H1 (cell line): ENCODE measurements at regions not wholly inside any gene's neighbourhood (a gene's known extent, or its start where the extent isn't known, plus 50 kb on each side); places are given as distances from the start of the nearest gene placed in this dataset.

ENCODE experiments used
- CTCF ChIA-PET: fragments of 300-600 bp; sonication (Branson Sonifier 250); formaldehyde crosslinking; loops from one replicate; lab custom pipeline; 2021; ENCODE audit not compliant: partially characterized antibody; lab: Charles Lee
- POLR2A ChIA-PET: fragments of 300-600 bp; sonication (Branson Sonifier 250); formaldehyde crosslinking; loops from one replicate; lab custom pipeline; 2021; ENCODE audit warnings: inconsistent platforms; ENCODE audit not compliant: partially characterized antibody; lab: Charles Lee
- DNase-seq, 2 experiments: peaks; one replicate each; pipeline versions ENCODE4 v3.0.0 to v3.0.0-alpha.2; 2010 to 2022; ENCODE audit warnings: low spot score in 2 of 2, low read depth in 1 of 2, mixed read lengths in 1 of 2
- FAIRE-seq: peaks from 2 replicates; lab custom pipeline; 2011; peaks lifted over from hg19 to GRCh38; lab: Jason Lieb, UNC
- H2AFZ ChIP-seq: 2 replicates; pipeline ENCODE4 v1.8.1; 2012; ENCODE audit warnings: low read length, inconsistent platforms
- H2AK5ac ChIP-seq: 2 replicates; pipeline ENCODE4 v1.6.1; 2013; ENCODE audit warnings: low read depth, low read length
- H2BK120ac ChIP-seq: replicated peaks from 2 replicates; pipeline ENCODE3; 2013; ENCODE audit warnings: low read depth, low read length, inconsistent platforms
- H2BK12ac ChIP-seq: 2 replicates; pipeline ENCODE4 v1.6.1; 2013; ENCODE audit warnings: low read depth, low read length
- H2BK15ac ChIP-seq: 2 replicates; pipeline ENCODE4 v1.6.1; 2013; ENCODE audit warnings: low read length
- H2BK20ac ChIP-seq: 2 replicates; pipeline ENCODE4 v1.6.1; 2013; ENCODE audit warnings: low read length
- H2BK5ac ChIP-seq: 2 replicates; pipeline ENCODE4 v1.6.1; 2013; ENCODE audit warnings: low read depth, low read length
- H3K14ac ChIP-seq: 2 replicates; pipeline ENCODE4 v1.6.1; 2013; ENCODE audit warnings: inconsistent platforms; ENCODE audit not compliant: insufficient read length
- H3K18ac ChIP-seq: 2 replicates; pipeline ENCODE4 v1.6.1; 2013; ENCODE audit warnings: low read length; ENCODE audit errors: extremely low read depth
- H3K23ac ChIP-seq: 2 replicates; pipeline ENCODE4 v1.6.1; 2013; ENCODE audit warnings: inconsistent platforms; ENCODE audit not compliant: insufficient read length
- H3K23me2 ChIP-seq: 2 replicates; pipeline ENCODE4 v1.6.1; 2013; ENCODE audit warnings: low read depth, low read length
- H3K27ac ChIP-seq: 2 replicates; pipeline ENCODE4 v1.6.1; 2011; ENCODE audit warnings: low read depth, low read length, inconsistent platforms
- H3K27me3 ChIP-seq, 4 experiments: replicated peaks in 1 of 4; 1 replicate in 1 of 4; 2 replicates in 3 of 4; pipeline versions ENCODE4 v1.6.1 to v1.8.1; 2011 to 2013; ENCODE audit warnings: low read length in 3 of 4, mild to moderate bottlenecking in 3 of 4, inconsistent platforms in 2 of 4, mixed read lengths in 2 of 4, moderate library complexity in 1 of 4; ENCODE audit not compliant: control insufficient read depth in 3 of 4, insufficient read depth in 3 of 4; ENCODE audit errors: extremely low read depth in 1 of 4
- H3K36me3 ChIP-seq, 4 experiments: 2 replicates each; pipeline versions ENCODE4 v1.6.1 to v1.8.1; 2011 to 2013; ENCODE audit warnings: mild to moderate bottlenecking in 4 of 4, low read length in 3 of 4, moderate library complexity in 2 of 4, control low read depth in 1 of 4, inconsistent platforms in 1 of 4; ENCODE audit not compliant: insufficient read depth in 4 of 4, control insufficient read depth in 2 of 4
- H3K4ac ChIP-seq: replicated peaks from 2 replicates; pipeline ENCODE3; 2013; ENCODE audit warnings: low read length, low read depth, mixed read lengths, inconsistent platforms; ENCODE audit not compliant: insufficient read length
- H3K4me1 ChIP-seq, 4 experiments: replicated peaks in 1 of 4; 1 replicate in 1 of 4; 2 replicates in 3 of 4; pipeline versions ENCODE4 v1.6.1 to v1.8.1; 2011 to 2013; ENCODE audit warnings: low read length in 3 of 4, inconsistent platforms in 2 of 4, mixed read lengths in 1 of 4; ENCODE audit not compliant: insufficient read depth in 4 of 4, control insufficient read depth in 3 of 4
- H3K4me2 ChIP-seq, 2 experiments: 2 replicates each; pipeline versions ENCODE4 v1.6.1 to v1.8.1; 2011 to 2013; ENCODE audit warnings: low read depth in 2 of 2, low read length in 2 of 2, control low read depth in 1 of 2, inconsistent platforms in 1 of 2, mild to moderate bottlenecking in 1 of 2; ENCODE audit not compliant: insufficient read depth in 1 of 2
- H3K4me3 ChIP-seq, 4 experiments: fragments of 200-600, 300-600 bp in 1 of 4; sonication (generic), shearing (Covaris generic), sonication (Bioruptor Twin) in 1 of 4; 2 replicates each; pipeline versions ENCODE4 v1.5.1 to v1.8.1; 2011 to 2016; ENCODE audit warnings: low read length in 4 of 4, low read depth in 3 of 4, control low read depth in 2 of 4, inconsistent platforms in 2 of 4, mild to moderate bottlenecking in 2 of 4, mixed read lengths in 1 of 4, moderate library complexity in 1 of 4; ENCODE audit not compliant: insufficient read depth in 2 of 4; ENCODE audit errors: extremely low read depth in 1 of 4
- H3K56ac ChIP-seq: replicated peaks from 2 replicates; pipeline ENCODE3; 2013; ENCODE audit warnings: low read depth, mild to moderate bottlenecking, mixed read lengths, low read length, inconsistent platforms; ENCODE audit not compliant: insufficient read length
- H3K79me1 ChIP-seq: 2 replicates; pipeline ENCODE4 v1.6.1; 2013; ENCODE audit warnings: low read depth, low read length, control low read depth
- H3K79me2 ChIP-seq, 2 experiments: 2 replicates each; pipeline versions ENCODE4 v1.6.1 to v1.8.1; 2012 to 2013; ENCODE audit warnings: low read length in 2 of 2, mild to moderate bottlenecking in 2 of 2, inconsistent platforms in 1 of 2; ENCODE audit not compliant: insufficient read depth in 2 of 2, control insufficient read depth in 1 of 2
- H3K9ac ChIP-seq, 4 experiments: replicated peaks in 1 of 4; 1 replicate in 1 of 4; 2 replicates in 3 of 4; pipeline versions ENCODE4 v1.6.1 to v1.8.1; 2011 to 2013; ENCODE audit warnings: low read depth in 3 of 4, low read length in 3 of 4, control low read depth in 2 of 4, mild to moderate bottlenecking in 2 of 4, moderate library complexity in 2 of 4, inconsistent platforms in 1 of 4; ENCODE audit errors: extremely low read depth in 1 of 4
- H3K9me3 ChIP-seq, 2 experiments: 2 replicates each; pipeline versions ENCODE4 v1.6.1 to v1.8.1; 2012 to 2013; ENCODE audit warnings: mild to moderate bottlenecking in 2 of 2, moderate library complexity in 2 of 2, control low read depth in 1 of 2, inconsistent platforms in 1 of 2, low read depth in 1 of 2, low read length in 1 of 2, mixed read lengths in 1 of 2; ENCODE audit not compliant: insufficient read depth in 2 of 2
- H4K20me1 ChIP-seq, 2 experiments: replicated peaks in 1 of 2; 2 replicates each; pipeline versions ENCODE3 to v1.8.1; 2011 to 2013; ENCODE audit warnings: inconsistent platforms in 2 of 2, low read length in 2 of 2, mild to moderate bottlenecking in 1 of 2; ENCODE audit not compliant: insufficient read depth in 2 of 2, control insufficient read depth in 1 of 2
- H4K5ac ChIP-seq: 2 replicates; pipeline ENCODE4 v1.6.1; 2013; ENCODE audit warnings: low read length, low read depth, mixed read lengths, inconsistent platforms; ENCODE audit not compliant: insufficient read length
- H4K8ac ChIP-seq: 2 replicates; pipeline ENCODE4 v1.8.0; 2013; ENCODE audit warnings: mild to moderate bottlenecking, moderate library complexity, low read length, inconsistent platforms; ENCODE audit not compliant: insufficient read depth; ENCODE audit errors: extremely low read depth
- H4K91ac ChIP-seq: replicated peaks from 2 replicates; pipeline ENCODE3; 2013; ENCODE audit warnings: low read length, mixed read lengths, inconsistent platforms; ENCODE audit not compliant: insufficient read length
- CEBPB ChIP-seq: IDR thresholded peaks from 2 replicates; pipeline ENCODE4 v1.6.1; 2012; ENCODE audit warnings: low read depth, low read length
- EGR1 ChIP-seq: IDR thresholded peaks from 2 replicates; pipeline ENCODE4 v1.6.1; 2011; ENCODE audit warnings: low read depth, low read length, borderline replicate concordance
- EZH2 ChIP-seq: fragments of 200-600 bp; sonication (generic); IDR thresholded peaks from 2 replicates; pipeline ENCODE4 v1.7.1; 2012; ENCODE audit warnings: low read depth, mild to moderate bottlenecking, moderate library complexity, low read length, inconsistent platforms; ENCODE audit not compliant: severe bottlenecking
- GABPA ChIP-seq: IDR thresholded peaks from 2 replicates; pipeline ENCODE4 v1.6.1; 2011; ENCODE audit warnings: mild to moderate bottlenecking, low read length, moderate library complexity, borderline replicate concordance; ENCODE audit not compliant: insufficient read depth
- KDM1A ChIP-seq: fragments of 200-600, 300-600 bp; sonication (generic); IDR thresholded peaks from 2 replicates; pipeline ENCODE4 v1.7.1; 2016; ENCODE audit warnings: mild to moderate bottlenecking, low read length, borderline replicate concordance
- WGBS, 2 experiments: shearing (Covaris generic) in 1 of 2; methylation state at CpG; one replicate each; pipeline versions ENCODE4 v1.1.6 to v1.1.7; 2013 to 2015; ENCODE audit warnings: low lambda C conversion rate in 2 of 2, mixed read lengths in 2 of 2, inconsistent platforms in 1 of 2, low coverage in 1 of 2, missing lambda C conversion rate in 1 of 2; ENCODE audit not compliant: insufficient replicate concordance in 2 of 2, insufficient coverage in 1 of 2, insufficient read length in 1 of 2; ENCODE audit errors: extremely low coverage in 1 of 2, missing lambda C conversion rate in 1 of 2; 5-methylcytosine and 5-hydroxymethylcytosine counted together

DNA sequence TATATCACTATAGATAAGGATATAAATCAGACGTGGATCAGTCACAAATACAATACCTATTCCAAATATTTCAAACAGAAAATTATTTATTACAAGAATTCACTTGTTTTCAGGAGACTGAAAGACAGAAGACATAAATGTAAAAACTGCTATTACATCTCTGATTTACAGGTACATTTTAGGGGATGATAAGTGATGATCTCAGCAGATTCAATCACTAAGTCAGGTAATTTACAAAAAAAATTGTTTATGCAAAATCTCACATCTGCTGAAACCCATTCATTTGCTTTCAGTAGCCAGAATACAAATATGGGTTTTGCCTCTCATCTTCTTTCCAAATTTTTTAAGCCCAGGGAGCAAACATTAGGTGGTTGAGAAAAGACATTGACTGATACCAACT is 1648.4 kb upstream of the RAG2 start:
- Histone ChIP-seq H3K9me3 (peaks cover 0 to 3% of the 10 kb centered on the region in 2 experiments; a peak in 1 of 4 replicates), H3K79me1 (no peaks in the 10 kb centered on the region), H2BK20ac (no peak overlapping the region), H3K23ac (no peak overlapping the region), H3K27ac (no peak overlapping the region), H4K8ac (no peak overlapping the region), H3K4me1 (no peaks in the 10 kb centered on the region), H2BK15ac (no peak overlapping the region), H2AFZ (no peak overlapping the region), H3K4me3 (no peak overlapping the region), H3K56ac (no peak overlapping the region), H3K18ac (no peak overlapping the region), H3K14ac (no peak overlapping the region), H3K27me3 (no peaks in the 10 kb centered on the region), H4K5ac (no peak overlapping the region), H3K36me3 (no peaks in the 10 kb centered on the region), H4K20me1 (no peaks in the 10 kb centered on the region), H3K9ac (no peak overlapping the region), H4K91ac (no peak overlapping the region), H2AK5ac (no peak overlapping the region), H3K4me2 (no peak overlapping the region), H2BK120ac (no peak overlapping the region), H3K4ac (no peak overlapping the region), H2BK12ac (no peak overlapping the region), H3K79me2 (no peaks in the 10 kb centered on the region), H3K23me2 (no peaks in the 10 kb centered on the region), H2BK5ac (no peak overlapping the region)
- 100% methylated on average over 1 of the region's 1 CpG; no CpG with 5 or more reads in 1 of the 2 experiments for WGBS, 2 experiments
- CTCF ChIA-PET, result no interaction called here
- DNase-seq, result no peak
- POLR2A ChIA-PET, result no interaction called here
- FAIRE-seq, result no peak
- TF ChIP-seq EGR1 (no peak), CEBPB (no peak), EZH2 (no peak), KDM1A (no peak), GABPA (no peak)
